Activated T-cell treated with anti-CD3 and anti-CD28 coated beads, Interleukin-2, amount 50 U/mL, for 72 hours (primary cell): ENCODE measurements at regions not wholly inside any gene's neighbourhood (a gene's known extent, or its start where the extent isn't known, plus 50 kb on each side); places are given as distances from the start of the nearest gene placed in this dataset.

Source experiments
- ATAC-seq, 2 donors: fragments of 150-1000 bp; cut with Tn5 transposase; replicated peaks in 1 of 2; 2 replicates each; pipeline ENCODE4 v1.10.0; 2021; ENCODE audit warnings: moderate library complexity in 2 of 2, mild to moderate bottlenecking in 1 of 2
- DNase-seq, 2 donors: peaks; one replicate each; pipeline ENCODE4 v3.0.0; 2021 to 2022; ENCODE audit warnings: mixed read lengths in 1 of 2
- H3K27ac Mint-ChIP-seq: one replicate; pipeline ENCODE4 v1.8.0; 2022; ENCODE audit warnings: mild to moderate bottlenecking, moderate library complexity, mixed read lengths
- H3K27me3 Mint-ChIP-seq: one replicate; pipeline ENCODE4 v1.8.0; 2022; ENCODE audit warnings: low read depth, mixed read lengths
- H3K36me3 Mint-ChIP-seq, 2 donors: one replicate each; pipeline ENCODE4 v1.8.0; 2022; ENCODE audit warnings: mixed read lengths in 2 of 2, mild to moderate bottlenecking in 1 of 2; ENCODE audit not compliant: insufficient read depth in 2 of 2
- H3K4me1 Mint-ChIP-seq: one replicate; pipeline ENCODE4 v1.8.0; 2022; ENCODE audit warnings: low read depth, mixed read lengths
- H3K4me3 Mint-ChIP-seq, 2 donors: one replicate each; pipeline ENCODE4 v1.8.0; 2022; ENCODE audit warnings: mild to moderate bottlenecking in 2 of 2, mixed read lengths in 2 of 2, moderate library complexity in 2 of 2
- H3K9me3 Mint-ChIP-seq, 2 donors: one replicate each; pipeline ENCODE4 v1.8.0; 2022; ENCODE audit warnings: mixed read lengths in 2 of 2

DNA sequence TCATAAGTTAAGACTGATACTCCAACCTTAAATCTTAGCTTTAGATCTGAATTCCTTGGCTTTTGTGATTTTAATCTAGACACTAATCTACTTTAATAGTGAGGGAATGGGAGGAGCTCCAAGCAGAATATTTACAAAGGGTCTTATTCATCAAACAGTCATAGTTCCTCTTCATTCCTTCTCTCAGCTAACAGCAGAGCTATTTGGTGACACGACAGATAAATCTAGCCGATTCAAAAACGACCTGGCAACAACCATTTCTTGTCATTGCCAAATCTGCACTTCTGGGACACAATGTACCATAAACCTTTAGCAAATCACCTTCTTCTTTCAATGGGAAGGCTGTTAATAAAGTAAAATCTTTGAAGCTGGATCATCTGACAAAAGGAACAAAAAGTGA lies 52.8 kb upstream of the FOXD3 start:
- H3K4me3 Mint-ChIP-seq = no peak overlapping the region
- DNase-seq (no peak), ATAC-seq (no peak)
- H3K9me3 Mint-ChIP-seq = no peaks in the 10 kb centered on the region
- peaks cover 9% of the 10 kb centered on the region for H3K27me3 Mint-ChIP-seq
- no peaks in the 10 kb centered on the region for H3K36me3 Mint-ChIP-seq
- H3K27ac Mint-ChIP-seq = no peak overlapping the region
- no peaks in the 10 kb centered on the region for H3K4me1 Mint-ChIP-seq
